GM13977 (cell line): ENCODE measurements at regions not wholly inside any gene's neighbourhood (a gene's known extent, or its start where the extent isn't known, plus 50 kb on each side); places are given as distances from the start of the nearest gene placed in this dataset.

Experiments
- DNase-seq: peaks from one replicate; pipeline ENCODE4 v3.0.0; 2012; ENCODE audit warnings: low spot score
- CTCF ChIP-seq: IDR thresholded peaks from 2 replicates; pipeline ENCODE4 v1.5.1; 2012; ENCODE audit warnings: mild to moderate bottlenecking, control low read depth; ENCODE audit not compliant: insufficient read depth; ENCODE audit errors: extremely low read depth, missing control alignments
- in situ Hi-C: fragments of 300-500 bp; cut with MboI; formaldehyde crosslinking; loops from one replicate; pipeline ENCODE4 v1.12.0; 2022; ENCODE audit warnings: low sequenced_read_pairs, low pct_unique_long_range_greater_than_20kb, mixed read lengths, inconsistent platforms; ENCODE audit not compliant: unreplicated experiment

- in situ Hi-C loops, result no loop called here
- no peak for TF ChIP-seq CTCF
- DNase-seq, result no peak
Measured at GRCh38 chr3:111244760-111245159, 173.1 kb downstream of the NECTIN3 start.

- in situ Hi-C loops, result no loop called here
- no peak for DNase-seq
- no peak for TF ChIP-seq CTCF
Measured at GRCh38 chr3:111246967-111247760, 175.5 kb downstream of the NECTIN3 start.

GRCh38 chr3:111248406-111248805, 176.8 kb downstream of the NECTIN3 start:
- DNase-seq, result no peak
- in situ Hi-C loops, result no loop called here
- no peak for TF ChIP-seq CTCF

- no peak for TF ChIP-seq CTCF
- in situ Hi-C loops, result no loop called here
- no peak for DNase-seq
Measured at GRCh38 chr3:111249421-111249820, 177.8 kb downstream of the NECTIN3 start.

- TF ChIP-seq CTCF, result no peak
- no peak for DNase-seq
- in situ Hi-C loops, result no loop called here
Measured at GRCh38 chr3:111252779-111253178, 181.2 kb downstream of the NECTIN3 start.

- DNase-seq, result no peak
- in situ Hi-C loops, result no loop called here
- no peak for TF ChIP-seq CTCF
Measured at GRCh38 chr3:111253733-111254132, 182.1 kb downstream of the NECTIN3 start.
